ENCODE measurements at regions not wholly inside any gene's neighbourhood (a gene's known extent, or its start where the extent isn't known, plus 50 kb on each side); places are given as distances from the start of the nearest gene placed in this dataset.

GRCh38 chr6:106906232-106906631 lies 68.3 kb downstream of the CD24 start:
- no peak for TF ChIP-seq POLR2A (IDR thresholded peaks at IDR 0.05)
- TF ChIP-seq CTCF (IDR thresholded peaks at IDR 0.05): no peak
